ENCODE measurements at regions not wholly inside any gene's neighbourhood (a gene's known extent, or its start where the extent isn't known, plus 50 kb on each side); places are given as distances from the start of the nearest gene placed in this dataset.
A peak's percentile ranks its signal among the peaks of the same experiment; 100 is the strongest.
"Not testable (repeated sequence)": the region's sequence is repeated elsewhere in the genome, so short reads cannot be mapped to it uniquely, and the experiment has no call there.

GRCh38 chr3:153979418-153980251 is 141.6 kb upstream of the ARHGEF26 start:
- DNase-seq (ENCODE audit: low spot score in 2 of 2) = no peak
- Histone ChIP-seq H3K4me3 (no peak overlapping the region), H3K36me3 (replicated peaks) (no peaks in the 10 kb centered on the region), H3K4me1 (no peaks in the 10 kb centered on the region), H3K27me3 (ENCODE audit: low read depth) (no peaks in the 10 kb centered on the region), H3K9me3 (no peaks in the 10 kb centered on the region)
- in situ Hi-C loops (cut with MboI; ENCODE audit: low sequenced_read_pairs) = no loop called here

GRCh38 chr3:153980252-153980590 is 141.0 kb upstream of the ARHGEF26 start:
- Histone ChIP-seq H3K4me1 (no peaks in the 10 kb centered on the region), H3K9me3 (no peaks in the 10 kb centered on the region), H3K36me3 (replicated peaks) (no peaks in the 10 kb centered on the region), H3K4me3 (no peak overlapping the region), H3K27me3 (ENCODE audit: low read depth) (no peaks in the 10 kb centered on the region)
- DNase-seq (ENCODE audit: low spot score in 2 of 2) = peak in 1 of 2 experiments; percentile 21
- in situ Hi-C loops (cut with MboI; ENCODE audit: low sequenced_read_pairs) = no loop called here

- H3K4me1 ChIP-seq; H3K36me3 ChIP-seq (replicated peaks); H3K4me3 ChIP-seq; H3K9me3 ChIP-seq; in situ Hi-C loops (cut with MboI; ENCODE audit: low sequenced_read_pairs); H3K27me3 ChIP-seq (ENCODE audit: low read depth): not testable (repeated sequence)
- DNase-seq (ENCODE audit: low spot score in 2 of 2) = peak in 1 of 2 experiments; percentile 40
These were observed 123.8 kb upstream of the ARHGEF26 start for GRCh38 chr3:153997364-153997763.

- no peaks in the 10 kb centered on the region for H3K27me3 ChIP-seq (ENCODE audit: low read depth)
- H3K4me1 ChIP-seq = no peaks in the 10 kb centered on the region
- in situ Hi-C loops (cut with MboI; ENCODE audit: low sequenced_read_pairs) = no loop called here
- H3K9me3 ChIP-seq = no peaks in the 10 kb centered on the region
- no peaks in the 10 kb centered on the region for H3K36me3 ChIP-seq (replicated peaks)
- no peak overlapping the region for H3K4me3 ChIP-seq
- no peak for DNase-seq (ENCODE audit: low spot score in 2 of 2)
These were observed 117.5 kb upstream of the ARHGEF26 start for GRCh38 chr3:154003649-154004048.

GRCh38 chr3:154011036-154011435 is 110.2 kb upstream of the ARHGEF26 start:
- in situ Hi-C loops (cut with MboI; ENCODE audit: low sequenced_read_pairs) = no loop called here

GRCh38 chr3:154013736-154014135 is 107.5 kb upstream of the ARHGEF26 start:
- DNase-seq (ENCODE audit: low spot score in 2 of 2) = no peak
- Histone ChIP-seq H3K27me3 (ENCODE audit: low read depth) (no peaks in the 10 kb centered on the region), H3K36me3 (replicated peaks) (no peaks in the 10 kb centered on the region), H3K4me1 (no peaks in the 10 kb centered on the region), H3K4me3 (no peak overlapping the region), H3K9me3 (no peaks in the 10 kb centered on the region)
- in situ Hi-C loops (cut with MboI; ENCODE audit: low sequenced_read_pairs) = no loop called here

More at GRCh38 chr3:154011036-154011435, 110.2 kb upstream of the ARHGEF26 start:
- Histone ChIP-seq H3K27me3 (ENCODE audit: low read depth) (no peaks in the 10 kb centered on the region), H3K9me3 (no peaks in the 10 kb centered on the region), H3K4me3 (no peak overlapping the region), H3K4me1 (no peaks in the 10 kb centered on the region), H3K36me3 (replicated peaks) (no peaks in the 10 kb centered on the region)
- DNase-seq (ENCODE audit: low spot score in 2 of 2) = no peak

GRCh38 chr3:154015307-154015706 is 105.9 kb upstream of the ARHGEF26 start:
- in situ Hi-C loops (cut with MboI; ENCODE audit: low sequenced_read_pairs) = no loop called here
- Histone ChIP-seq H3K27me3 (ENCODE audit: low read depth) (no peaks in the 10 kb centered on the region), H3K36me3 (replicated peaks) (no peaks in the 10 kb centered on the region), H3K4me1 (no peaks in the 10 kb centered on the region), H3K4me3 (no peak overlapping the region), H3K9me3 (no peaks in the 10 kb centered on the region)
- no peak for DNase-seq (ENCODE audit: low spot score in 2 of 2)

GRCh38 chr3:154018100-154018696 is 103.0 kb upstream of the ARHGEF26 start:
- Histone ChIP-seq H3K4me3 (no peak overlapping the region), H3K4me1 (no peaks in the 10 kb centered on the region), H3K9me3 (no peaks in the 10 kb centered on the region), H3K27me3 (ENCODE audit: low read depth) (no peaks in the 10 kb centered on the region), H3K36me3 (replicated peaks) (no peaks in the 10 kb centered on the region)
- peak; percentile 43 to 79 for DNase-seq (ENCODE audit: low spot score in 2 of 2)
- in situ Hi-C loops (cut with MboI; ENCODE audit: low sequenced_read_pairs) = no loop called here

GRCh38 chr3:154022606-154023005 is 98.6 kb upstream of the ARHGEF26 start:
- no peaks in the 10 kb centered on the region for H3K9me3 ChIP-seq
- DNase-seq (ENCODE audit: low spot score in 2 of 2) = no peak
- in situ Hi-C loops (cut with MboI; ENCODE audit: low sequenced_read_pairs) = no loop called here
- no peak overlapping the region for H3K4me3 ChIP-seq
- no peaks in the 10 kb centered on the region for H3K36me3 ChIP-seq (replicated peaks)
- H3K4me1 ChIP-seq = no peaks in the 10 kb centered on the region
- H3K27me3 ChIP-seq (ENCODE audit: low read depth) = no peaks in the 10 kb centered on the region

- no peaks in the 10 kb centered on the region for H3K9me3 ChIP-seq
- H3K4me3 ChIP-seq = no peak overlapping the region
- DNase-seq (ENCODE audit: low spot score in 2 of 2) = no peak
- no peaks in the 10 kb centered on the region for H3K36me3 ChIP-seq (replicated peaks)
- in situ Hi-C loops (cut with MboI; ENCODE audit: low sequenced_read_pairs) = no loop called here
- H3K27me3 ChIP-seq (ENCODE audit: low read depth) = no peaks in the 10 kb centered on the region
- no peaks in the 10 kb centered on the region for H3K4me1 ChIP-seq
These were observed 98.0 kb upstream of the ARHGEF26 start for GRCh38 chr3:154023148-154023547.

- no peak overlapping the region for H3K4me3 ChIP-seq
- DNase-seq (ENCODE audit: low spot score in 2 of 2) = no peak
These were observed 96.2 kb upstream of the ARHGEF26 start for GRCh38 chr3:154025007-154025406.

GRCh38 chr3:154029926-154030325 is 91.3 kb upstream of the ARHGEF26 start:
- Histone ChIP-seq H3K4me3 (no peak overlapping the region), H3K9me3 (no peaks in the 10 kb centered on the region), H3K36me3 (replicated peaks) (no peaks in the 10 kb centered on the region), H3K27me3 (ENCODE audit: low read depth) (no peaks in the 10 kb centered on the region), H3K4me1 (peaks cover 7% of the 10 kb centered on the region)
- in situ Hi-C loops (cut with MboI; ENCODE audit: low sequenced_read_pairs) = no loop called here
- no peak for DNase-seq (ENCODE audit: low spot score in 2 of 2)

More at GRCh38 chr3:154025007-154025406, 96.2 kb upstream of the ARHGEF26 start:
- in situ Hi-C loops (cut with MboI; ENCODE audit: low sequenced_read_pairs) = no loop called here
- no peaks in the 10 kb centered on the region for H3K27me3 ChIP-seq (ENCODE audit: low read depth)
- H3K4me1 ChIP-seq = no peaks in the 10 kb centered on the region
- H3K9me3 ChIP-seq = no peaks in the 10 kb centered on the region
- H3K36me3 ChIP-seq (replicated peaks) = no peaks in the 10 kb centered on the region

- peaks cover 8% of the 10 kb centered on the region for H3K4me1 ChIP-seq
- in situ Hi-C loops (cut with MboI; ENCODE audit: low sequenced_read_pairs) = no loop called here
These were observed 86.3 kb upstream of the ARHGEF26 start for GRCh38 chr3:154034797-154035330.

GRCh38 chr3:154040283-154040682 is 80.9 kb upstream of the ARHGEF26 start:
- Histone ChIP-seq H3K9me3 (no peaks in the 10 kb centered on the region), H3K36me3 (replicated peaks) (no peaks in the 10 kb centered on the region), H3K4me3 (no peak overlapping the region), H3K4me1 (peaks cover 2% of the 10 kb centered on the region; the same call in 1 of the 2 replicates), H3K27me3 (ENCODE audit: low read depth) (no peaks in the 10 kb centered on the region)
- in situ Hi-C loops (cut with MboI; ENCODE audit: low sequenced_read_pairs) = no loop called here
- DNase-seq (ENCODE audit: low spot score in 2 of 2) = no peak

More at GRCh38 chr3:154034797-154035330, 86.3 kb upstream of the ARHGEF26 start:
- H3K9me3 ChIP-seq = no peaks in the 10 kb centered on the region
- H3K4me3 ChIP-seq = no peak overlapping the region
- peak in 1 of 2 experiments; percentile 40 for DNase-seq (ENCODE audit: low spot score in 2 of 2)
- H3K36me3 ChIP-seq (replicated peaks) = no peaks in the 10 kb centered on the region
- no peaks in the 10 kb centered on the region for H3K27me3 ChIP-seq (ENCODE audit: low read depth)

Data from HAP-1 (cell line).